Panc1 (cell line): ENCODE measurements at regions not wholly inside any gene's neighbourhood (a gene's known extent, or its start where the extent isn't known, plus 50 kb on each side); places are given as distances from the start of the nearest gene placed in this dataset.

Source experiments
- ATAC-seq: fragments of 200-7000 bp; cut with Tn5 transposase; 2 replicates; pipeline ENCODE4 v1.9.1; 2020; ENCODE audit warnings: mild to moderate bottlenecking, moderate library complexity
- BruUV-seq: library from RNA; stranded (reverse); fragments of 400-500 nt; replicated peaks from 2 replicates; lab custom pipeline; 2021; lab: Mats Ljungman, UMichigan
- CTCF ChIA-PET: fragments of 300-600 bp; sonication (Branson Sonifier 250); formaldehyde crosslinking; loops from one replicate; lab custom pipeline; 2022; ENCODE audit warnings: antibody characterized with exemption; lab: Charles Lee
- POLR2A ChIA-PET: fragments of 300-600 bp; sonication (Branson Sonifier 250); formaldehyde crosslinking; loops from one replicate; lab custom pipeline; 2022; ENCODE audit warnings: antibody characterized with exemption; lab: Charles Lee
- DNase-seq: peaks from one replicate; pipeline ENCODE4 v3.0.0-alpha.2; 2010; ENCODE audit warnings: low read depth, low spot score
- H3K27ac ChIP-seq: 2 replicates; pipeline ENCODE4 v1.5.1; 2011; ENCODE audit warnings: mild to moderate bottlenecking, low read length, inconsistent platforms
- H3K27me3 ChIP-seq: fragments of 200-500 bp; sonication (Bioruptor generic); 2 replicates; pipeline ENCODE4 v1.6.0; 2014; ENCODE audit warnings: low read length, inconsistent platforms; ENCODE audit not compliant: control insufficient read depth, insufficient read depth
- H3K36me3 ChIP-seq: fragments of 200-500 bp; sonication (Bioruptor generic); 2 replicates; pipeline ENCODE4 v1.5.1; 2014; ENCODE audit warnings: inconsistent platforms, mild to moderate bottlenecking, low read length, moderate library complexity; ENCODE audit not compliant: control insufficient read depth, insufficient read depth
- H3K4me1 ChIP-seq: 2 replicates; pipeline ENCODE4 v1.5.1; 2011; ENCODE audit warnings: inconsistent platforms, mild to moderate bottlenecking, low read length, moderate library complexity; ENCODE audit not compliant: control insufficient read depth, insufficient read depth
- H3K4me3 ChIP-seq, 2 experiments: 2 replicates each; pipeline ENCODE4 v1.5.1; 2011 to 2012; ENCODE audit warnings: low read depth in 2 of 2, low read length in 2 of 2, mild to moderate bottlenecking in 2 of 2, inconsistent platforms in 1 of 2, moderate library complexity in 1 of 2
- H3K9me3 ChIP-seq: fragments of 200-500 bp; sonication (Bioruptor generic); 2 replicates; pipeline ENCODE4 v1.5.1; 2014; ENCODE audit warnings: low read depth, mild to moderate bottlenecking, inconsistent platforms, low read length, moderate library complexity; ENCODE audit not compliant: control insufficient read depth, insufficient read depth
- CTCF ChIP-seq: fragments of 450-650 bp; IDR thresholded peaks from 2 replicates; pipeline ENCODE4 v1.5.1; 2017; ENCODE audit warnings: mild to moderate bottlenecking
- POLR2AphosphoS5 ChIP-seq: IDR thresholded peaks from 2 replicates; pipeline ENCODE4 v1.6.1; 2012; ENCODE audit warnings: mild to moderate bottlenecking, low read depth, low read length, moderate library complexity
- SIN3A ChIP-seq: IDR thresholded peaks from 2 replicates; pipeline ENCODE4 v1.6.1; 2012; ENCODE audit warnings: low read depth, mild to moderate bottlenecking, low read length, moderate library complexity, borderline replicate concordance; ENCODE audit not compliant: insufficient read depth
- TCF7L2 ChIP-seq: IDR thresholded peaks from 2 replicates; pipeline ENCODE4 v1.6.1; 2011; ENCODE audit warnings: mild to moderate bottlenecking, low read depth, low read length, inconsistent platforms
- in situ Hi-C: cut with HindIII; loops from 2 replicates; pipeline ENCODE4 v1.10.0; 2016; ENCODE audit warnings: low sequenced_read_pairs, low pct_unique_long_range_greater_than_20kb
- intact Hi-C: fragments of 100-400 bp; cut with micrococcal nuclease; formaldehyde crosslinking; loops from one replicate; pipeline ENCODE4 v1.10.0; 2022; ENCODE audit not compliant: unreplicated experiment
- TF ChIP-seq, protein P1 (sequence below), 2 experiments: IDR thresholded peaks; 2 replicates each; pipeline ENCODE4 v1.6.1; 2011 to 2012; ENCODE audit warnings: low read depth in 2 of 2, control low read depth in 1 of 2, low read length in 1 of 2, mild to moderate bottlenecking in 1 of 2, moderate library complexity in 1 of 2; ENCODE audit not compliant: insufficient read depth in 1 of 2

DNA sequence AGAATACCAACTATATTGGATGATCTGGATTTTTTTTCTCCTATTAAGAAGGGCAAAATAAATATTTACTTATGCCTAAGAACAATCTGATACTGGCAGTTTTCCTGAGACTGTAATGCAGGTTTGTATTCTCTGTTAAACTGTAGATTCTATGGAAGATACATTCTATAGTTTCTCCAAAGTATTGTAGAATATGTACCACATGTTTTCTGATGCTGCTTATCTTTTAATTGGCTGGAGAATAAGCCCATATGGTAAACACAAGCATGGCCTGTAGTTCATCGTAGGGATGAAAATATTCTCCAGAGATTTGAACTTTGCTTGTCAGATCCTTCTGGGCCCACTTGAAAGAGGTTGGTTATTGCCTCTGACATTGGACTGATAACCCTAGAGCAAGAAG is 99.1 kb downstream of the CENPW start:
- Histone ChIP-seq H3K27me3 (no peaks in the 10 kb centered on the region), H3K36me3 (no peaks in the 10 kb centered on the region; the same call in 1 of the 2 replicates), H3K4me1 (no peaks in the 10 kb centered on the region), H3K9me3 (no peaks in the 10 kb centered on the region), H3K27ac (no peak overlapping the region), H3K4me3 (no peak overlapping the region)
- intact Hi-C loops (no loop called here), in situ Hi-C loops (no loop called here)
- DNase-seq = no peak
- TF ChIP-seq POLR2AphosphoS5 (no peak), CTCF (no peak), TCF7L2 (no peak), SIN3A (no peak)
- TF ChIP-seq, protein P1, sequence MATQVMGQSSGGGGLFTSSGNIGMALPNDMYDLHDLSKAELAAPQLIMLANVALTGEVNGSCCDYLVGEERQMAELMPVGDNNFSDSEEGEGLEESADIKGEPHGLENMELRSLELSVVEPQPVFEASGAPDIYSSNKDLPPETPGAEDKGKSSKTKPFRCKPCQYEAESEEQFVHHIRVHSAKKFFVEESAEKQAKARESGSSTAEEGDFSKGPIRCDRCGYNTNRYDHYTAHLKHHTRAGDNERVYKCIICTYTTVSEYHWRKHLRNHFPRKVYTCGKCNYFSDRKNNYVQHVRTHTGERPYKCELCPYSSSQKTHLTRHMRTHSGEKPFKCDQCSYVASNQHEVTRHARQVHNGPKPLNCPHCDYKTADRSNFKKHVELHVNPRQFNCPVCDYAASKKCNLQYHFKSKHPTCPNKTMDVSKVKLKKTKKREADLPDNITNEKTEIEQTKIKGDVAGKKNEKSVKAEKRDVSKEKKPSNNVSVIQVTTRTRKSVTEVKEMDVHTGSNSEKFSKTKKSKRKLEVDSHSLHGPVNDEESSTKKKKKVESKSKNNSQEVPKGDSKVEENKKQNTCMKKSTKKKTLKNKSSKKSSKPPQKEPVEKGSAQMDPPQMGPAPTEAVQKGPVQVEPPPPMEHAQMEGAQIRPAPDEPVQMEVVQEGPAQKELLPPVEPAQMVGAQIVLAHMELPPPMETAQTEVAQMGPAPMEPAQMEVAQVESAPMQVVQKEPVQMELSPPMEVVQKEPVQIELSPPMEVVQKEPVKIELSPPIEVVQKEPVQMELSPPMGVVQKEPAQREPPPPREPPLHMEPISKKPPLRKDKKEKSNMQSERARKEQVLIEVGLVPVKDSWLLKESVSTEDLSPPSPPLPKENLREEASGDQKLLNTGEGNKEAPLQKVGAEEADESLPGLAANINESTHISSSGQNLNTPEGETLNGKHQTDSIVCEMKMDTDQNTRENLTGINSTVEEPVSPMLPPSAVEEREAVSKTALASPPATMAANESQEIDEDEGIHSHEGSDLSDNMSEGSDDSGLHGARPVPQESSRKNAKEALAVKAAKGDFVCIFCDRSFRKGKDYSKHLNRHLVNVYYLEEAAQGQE (IDR thresholded peaks at IDR 0.05; ENCODE audit: insufficient read depth in 1 of 2, low read depth in 2 of 2, low read length in 1 of 2) = no peak
- no TSS peak for BruUV-seq
- CTCF ChIA-PET = no interaction called here
- ATAC-seq = no peak
- POLR2A ChIA-PET = no interaction called here

GRCh38 chr6:126440923-126441322 is 101.0 kb downstream of the CENPW start:
- POLR2A ChIA-PET = no interaction called here
- DNase-seq (no peak), ATAC-seq (no peak)
- in situ Hi-C loops (no loop called here), intact Hi-C loops (no loop called here)
- Histone ChIP-seq H3K9me3 (no peaks in the 10 kb centered on the region), H3K27me3 (no peaks in the 10 kb centered on the region), H3K4me1 (no peaks in the 10 kb centered on the region), H3K27ac (no peak overlapping the region), H3K36me3 (no peaks in the 10 kb centered on the region; the same call in 1 of the 2 replicates), H3K4me3 (no peak overlapping the region)
- BruUV-seq = no TSS peak
- TF ChIP-seq SIN3A (no peak), CTCF (no peak), TCF7L2 (no peak), POLR2AphosphoS5 (no peak)
- CTCF ChIA-PET = no interaction called here
